Testis (tissue), 2 donors: ENCODE measurements at regions not wholly inside any gene's neighbourhood (a gene's known extent, or its start where the extent isn't known, plus 50 kb on each side); places are given as distances from the start of the nearest gene placed in this dataset.
"Not testable (repeated sequence)": the region's sequence is repeated elsewhere in the genome, so short reads cannot be mapped to it uniquely, and the experiment has no call there.

Source experiments
- CTCF ChIP-seq, 3 experiments: fragments of 450-650 bp in 2 of 3; fragments of 200-600 bp in 1 of 3; sonication (generic) in 1 of 3; IDR thresholded peaks; one replicate each; pipeline ENCODE4 v1.5.1; 2016 to 2019; ENCODE audit warnings: antibody characterized with exemption in 3 of 3, mild to moderate bottlenecking in 2 of 3, moderate library complexity in 1 of 3
- POLR2A ChIP-seq: fragments of 450-650 bp; IDR thresholded peaks from one replicate; pipeline ENCODE4 v1.6.1; 2017; ENCODE audit warnings: antibody characterized with exemption, mild to moderate bottlenecking, moderate library complexity

GRCh38 chr6:58000233-58000632, 682.8 kb downstream of the PRIM2 start:
- not testable (repeated sequence) for TF ChIP-seq CTCF (IDR thresholded peaks at IDR 0.05); POLR2A
